ENCODE measurements at regions not wholly inside any gene's neighbourhood (a gene's known extent, or its start where the extent isn't known, plus 50 kb on each side); places are given as distances from the start of the nearest gene placed in this dataset.

DNA sequence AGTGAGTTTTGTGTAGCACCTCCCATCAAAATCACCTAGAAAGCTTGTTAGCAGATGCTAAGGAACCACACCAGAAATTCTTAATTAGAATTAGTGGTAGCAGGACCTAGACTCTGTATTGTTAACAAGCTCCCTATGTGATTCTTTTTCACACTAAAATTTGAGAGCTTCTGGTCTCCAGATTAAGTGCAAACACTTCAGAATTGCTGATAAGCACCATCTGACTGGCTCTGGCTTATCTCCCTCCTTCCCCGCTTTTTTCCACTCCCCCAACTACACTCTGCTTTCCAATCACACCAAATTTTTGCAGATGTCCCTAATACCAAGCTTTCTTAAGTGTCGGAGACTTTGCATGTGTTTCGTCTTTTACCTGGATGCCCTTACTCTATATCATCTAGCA, 410.1 kb upstream of the DPH6 start:
- TF ChIP-seq, protein P1, sequence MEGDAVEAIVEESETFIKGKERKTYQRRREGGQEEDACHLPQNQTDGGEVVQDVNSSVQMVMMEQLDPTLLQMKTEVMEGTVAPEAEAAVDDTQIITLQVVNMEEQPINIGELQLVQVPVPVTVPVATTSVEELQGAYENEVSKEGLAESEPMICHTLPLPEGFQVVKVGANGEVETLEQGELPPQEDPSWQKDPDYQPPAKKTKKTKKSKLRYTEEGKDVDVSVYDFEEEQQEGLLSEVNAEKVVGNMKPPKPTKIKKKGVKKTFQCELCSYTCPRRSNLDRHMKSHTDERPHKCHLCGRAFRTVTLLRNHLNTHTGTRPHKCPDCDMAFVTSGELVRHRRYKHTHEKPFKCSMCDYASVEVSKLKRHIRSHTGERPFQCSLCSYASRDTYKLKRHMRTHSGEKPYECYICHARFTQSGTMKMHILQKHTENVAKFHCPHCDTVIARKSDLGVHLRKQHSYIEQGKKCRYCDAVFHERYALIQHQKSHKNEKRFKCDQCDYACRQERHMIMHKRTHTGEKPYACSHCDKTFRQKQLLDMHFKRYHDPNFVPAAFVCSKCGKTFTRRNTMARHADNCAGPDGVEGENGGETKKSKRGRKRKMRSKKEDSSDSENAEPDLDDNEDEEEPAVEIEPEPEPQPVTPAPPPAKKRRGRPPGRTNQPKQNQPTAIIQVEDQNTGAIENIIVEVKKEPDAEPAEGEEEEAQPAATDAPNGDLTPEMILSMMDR (IDR thresholded peaks at IDR 0.05), result no peak
- TF ChIP-seq POLR2A (IDR thresholded peaks at IDR 0.05), result no peak
